ENCODE measurements at regions not wholly inside any gene's neighbourhood (a gene's known extent, or its start where the extent isn't known, plus 50 kb on each side); places are given as distances from the start of the nearest gene placed in this dataset.
"Not testable (repeated sequence)": the region's sequence is repeated elsewhere in the genome, so short reads cannot be mapped to it uniquely, and the experiment has no call there.

- no peak for TF ChIP-seq CTCF (IDR thresholded peaks at IDR 0.05; ENCODE audit: insufficient read depth, low read depth, low read length, missing control alignments)
- no peak overlapping the region for H3K4me3 ChIP-seq (ENCODE audit: low read length)
- DNase-seq (ENCODE audit: low read depth) = peak; percentile 89
Measured at GRCh38 chr3:20836801-20837200, 650.8 kb upstream of the SGO1 start.

GRCh38 chr3:20832963-20833362 is 647.0 kb upstream of the SGO1 start:
- no peak for TF ChIP-seq CTCF (IDR thresholded peaks at IDR 0.05; ENCODE audit: insufficient read depth, low read depth, low read length, missing control alignments)
- no peak for DNase-seq (ENCODE audit: low read depth)
- H3K4me3 ChIP-seq (ENCODE audit: low read length) = no peak overlapping the region

DNA sequence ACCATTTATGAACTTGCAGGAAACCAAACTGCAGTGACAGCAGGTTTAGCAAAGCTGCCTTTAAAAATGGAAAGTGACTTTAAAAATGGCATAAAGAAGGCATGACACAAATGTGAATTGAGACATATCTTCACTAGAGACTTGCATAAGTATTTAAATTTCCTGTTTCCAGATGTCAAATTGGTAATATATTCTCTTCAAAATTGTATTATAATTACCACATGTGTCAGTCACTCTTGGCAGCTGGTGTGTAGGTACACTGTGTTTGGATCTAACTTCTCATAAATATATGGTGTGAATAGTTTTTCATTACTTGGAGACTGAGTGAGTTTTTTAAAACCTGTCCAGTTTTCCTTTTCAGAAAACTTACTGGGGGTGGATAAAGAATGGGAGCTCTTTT is 636.2 kb upstream of the SGO1 start:
- no peak for DNase-seq (ENCODE audit: low read depth)
- TF ChIP-seq CTCF (IDR thresholded peaks at IDR 0.05; ENCODE audit: insufficient read depth, low read depth, low read length, missing control alignments) = no peak

GRCh38 chr3:20820872-20821271 is 634.9 kb upstream of the SGO1 start:
- not testable (repeated sequence) for DNase-seq (ENCODE audit: low read depth); H3K4me3 ChIP-seq (ENCODE audit: low read length)

More for the DNA sequence above, 636.2 kb upstream of the SGO1 start:
- no peak overlapping the region for H3K4me3 ChIP-seq (ENCODE audit: low read length)

GRCh38 chr3:20811631-20812030 is 625.6 kb upstream of the SGO1 start:
- no peak for DNase-seq (ENCODE audit: low read depth)
- no peak for TF ChIP-seq CTCF (IDR thresholded peaks at IDR 0.05; ENCODE audit: insufficient read depth, low read depth, low read length, missing control alignments)
- no peak overlapping the region for H3K4me3 ChIP-seq (ENCODE audit: low read length)

DNA sequence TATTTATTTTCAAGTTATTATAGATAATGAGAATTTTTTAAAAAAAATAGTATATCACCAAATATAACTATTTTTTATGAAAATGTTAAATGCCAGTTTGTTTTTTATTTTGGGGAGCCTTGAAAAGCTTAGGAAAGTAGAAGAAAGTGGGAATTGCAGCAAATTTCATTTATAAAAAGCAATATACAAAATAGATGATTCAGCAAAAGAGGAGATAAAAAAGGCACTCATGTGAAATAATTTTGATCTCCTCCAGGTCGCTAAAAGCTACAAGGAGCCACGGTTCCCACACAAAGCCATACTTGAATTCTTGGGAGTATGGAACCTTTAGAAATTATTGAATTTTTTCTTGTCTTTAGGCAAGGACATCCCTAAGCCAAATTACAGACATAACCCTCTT is 625.0 kb upstream of the SGO1 start:
- no peak for DNase-seq (ENCODE audit: low read depth)
- no peak overlapping the region for H3K4me3 ChIP-seq (ENCODE audit: low read length)
- no peak for TF ChIP-seq CTCF (IDR thresholded peaks at IDR 0.05; ENCODE audit: insufficient read depth, low read depth, low read length, missing control alignments)

DNA sequence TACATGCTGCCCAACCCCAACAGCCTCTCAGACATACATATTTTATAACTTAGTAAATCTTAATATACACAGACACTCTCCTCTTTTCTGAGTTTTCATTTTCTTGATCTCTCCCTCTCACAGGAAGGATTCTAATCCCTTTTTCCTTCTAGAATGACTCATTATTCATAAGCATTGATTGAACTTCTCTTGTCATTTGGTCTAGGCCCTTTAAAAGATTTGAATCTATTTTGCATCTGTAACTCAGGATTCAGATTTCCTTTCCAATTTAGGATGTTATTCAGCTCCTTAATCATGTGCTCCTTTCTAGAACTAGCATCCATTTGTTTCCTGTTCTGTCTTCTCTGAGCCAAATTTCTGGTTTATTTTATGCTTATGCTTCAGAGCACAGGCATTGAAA is 624.5 kb upstream of the SGO1 start:
- TF ChIP-seq CTCF (IDR thresholded peaks at IDR 0.05; ENCODE audit: insufficient read depth, low read depth, low read length, missing control alignments) = no peak
- H3K4me3 ChIP-seq (ENCODE audit: low read length) = no peak overlapping the region
- DNase-seq (ENCODE audit: low read depth) = no peak

- H3K4me3 ChIP-seq (ENCODE audit: low read length) = no peak overlapping the region
- peak; percentile 62 for DNase-seq (ENCODE audit: low read depth)
- no peak for TF ChIP-seq CTCF (IDR thresholded peaks at IDR 0.05; ENCODE audit: insufficient read depth, low read depth, low read length, missing control alignments)
Measured at GRCh38 chr3:20809356-20809755, 623.4 kb upstream of the SGO1 start.

Data from epithelial cell of esophagus (primary cell).